ENCODE measurements at regions not wholly inside any gene's neighbourhood (a gene's known extent, or its start where the extent isn't known, plus 50 kb on each side); places are given as distances from the start of the nearest gene placed in this dataset.

DNA sequence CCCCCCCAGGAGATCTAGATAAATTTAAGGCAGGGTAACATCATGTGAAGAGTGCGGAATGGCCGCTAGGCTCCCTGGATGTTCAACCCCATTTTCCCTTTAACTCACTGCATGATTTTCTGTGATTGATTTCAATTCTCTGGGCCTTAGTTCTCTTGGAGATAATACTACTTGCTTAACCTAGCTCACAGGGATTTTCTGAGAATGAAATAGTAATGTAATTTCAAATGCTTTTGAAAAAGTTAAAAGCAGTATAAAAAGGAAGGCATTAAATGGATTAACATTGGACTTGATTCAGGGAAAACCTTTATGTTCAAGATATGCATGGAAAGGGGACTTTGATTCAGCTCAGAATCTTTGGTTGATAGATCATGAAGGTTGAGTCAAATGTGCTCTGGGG, 90.9 kb downstream of the KIF4B start:
- CTCF ChIA-PET: no interaction called here
- FAIRE-seq: no peak
- Histone ChIP-seq H3K9me3 (no peaks in the 10 kb centered on the region), H3K4me1 (no peaks in the 10 kb centered on the region), H3K27ac (no peak overlapping the region), H3K4me3 (no peak overlapping the region), H3K4me2 (no peak overlapping the region)
- no peak for DNase-seq (ENCODE audit: low read depth in 1 of 2, low spot score in 1 of 2)
- no peak for ATAC-seq
- WGBS (ENCODE audit: missing lambda C conversion rate): 69% methylated on average over 2 of the region's 2 CpGs
- POLR2A ChIA-PET: no interaction called here
- TF ChIP-seq EHF (CRISPR knock-in tag; IDR thresholded peaks at IDR 0.05): no peak
- no peak for TF ChIP-seq ESRRA (IDR thresholded peaks at IDR 0.05; ENCODE audit: borderline replicate concordance, low read length)
- no peak for TF ChIP-seq NFE2L2 (conservative IDR thresholded peaks at IDR 0.05; ENCODE audit: low read length)
- no peak for TF ChIP-seq ZC3H11A (IDR thresholded peaks at IDR 0.05)
- TF ChIP-seq KDM5A (IDR thresholded peaks at IDR 0.05): no peak
- TF ChIP-seq HDAC2 (IDR thresholded peaks at IDR 0.05): no peak
- TF ChIP-seq, protein P1, sequence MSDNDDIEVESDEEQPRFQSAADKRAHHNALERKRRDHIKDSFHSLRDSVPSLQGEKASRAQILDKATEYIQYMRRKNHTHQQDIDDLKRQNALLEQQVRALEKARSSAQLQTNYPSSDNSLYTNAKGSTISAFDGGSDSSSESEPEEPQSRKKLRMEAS (IDR thresholded peaks at IDR 0.05): no peak
- TF ChIP-seq CHD4 (IDR thresholded peaks at IDR 0.05; ENCODE audit: borderline replicate concordance): no peak
- no peak for TF ChIP-seq POLR2A (IDR thresholded peaks at IDR 0.05; ENCODE audit: low read length)
- TF ChIP-seq, protein P2, sequence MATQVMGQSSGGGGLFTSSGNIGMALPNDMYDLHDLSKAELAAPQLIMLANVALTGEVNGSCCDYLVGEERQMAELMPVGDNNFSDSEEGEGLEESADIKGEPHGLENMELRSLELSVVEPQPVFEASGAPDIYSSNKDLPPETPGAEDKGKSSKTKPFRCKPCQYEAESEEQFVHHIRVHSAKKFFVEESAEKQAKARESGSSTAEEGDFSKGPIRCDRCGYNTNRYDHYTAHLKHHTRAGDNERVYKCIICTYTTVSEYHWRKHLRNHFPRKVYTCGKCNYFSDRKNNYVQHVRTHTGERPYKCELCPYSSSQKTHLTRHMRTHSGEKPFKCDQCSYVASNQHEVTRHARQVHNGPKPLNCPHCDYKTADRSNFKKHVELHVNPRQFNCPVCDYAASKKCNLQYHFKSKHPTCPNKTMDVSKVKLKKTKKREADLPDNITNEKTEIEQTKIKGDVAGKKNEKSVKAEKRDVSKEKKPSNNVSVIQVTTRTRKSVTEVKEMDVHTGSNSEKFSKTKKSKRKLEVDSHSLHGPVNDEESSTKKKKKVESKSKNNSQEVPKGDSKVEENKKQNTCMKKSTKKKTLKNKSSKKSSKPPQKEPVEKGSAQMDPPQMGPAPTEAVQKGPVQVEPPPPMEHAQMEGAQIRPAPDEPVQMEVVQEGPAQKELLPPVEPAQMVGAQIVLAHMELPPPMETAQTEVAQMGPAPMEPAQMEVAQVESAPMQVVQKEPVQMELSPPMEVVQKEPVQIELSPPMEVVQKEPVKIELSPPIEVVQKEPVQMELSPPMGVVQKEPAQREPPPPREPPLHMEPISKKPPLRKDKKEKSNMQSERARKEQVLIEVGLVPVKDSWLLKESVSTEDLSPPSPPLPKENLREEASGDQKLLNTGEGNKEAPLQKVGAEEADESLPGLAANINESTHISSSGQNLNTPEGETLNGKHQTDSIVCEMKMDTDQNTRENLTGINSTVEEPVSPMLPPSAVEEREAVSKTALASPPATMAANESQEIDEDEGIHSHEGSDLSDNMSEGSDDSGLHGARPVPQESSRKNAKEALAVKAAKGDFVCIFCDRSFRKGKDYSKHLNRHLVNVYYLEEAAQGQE (IDR thresholded peaks at IDR 0.05): no peak
- no peak for TF ChIP-seq KDM1A (IDR thresholded peaks at IDR 0.05; ENCODE audit: low read depth)
- TF ChIP-seq RCOR1 (IDR thresholded peaks at IDR 0.05; ENCODE audit: low read depth, low read length): no peak
- no peak for TF ChIP-seq CBX8 (IDR thresholded peaks at IDR 0.05)
- TF ChIP-seq TP53 (CRISPR knock-in tag; IDR thresholded peaks at IDR 0.05): no peak
- no peak for TF ChIP-seq BHLHE40 (IDR thresholded peaks at IDR 0.05; ENCODE audit: low read depth, low read length)
- no peak for TF ChIP-seq TFCP2L1 (CRISPR knock-in tag; IDR thresholded peaks at IDR 0.05)
- TF ChIP-seq ZFP36 (IDR thresholded peaks at IDR 0.05; ENCODE audit: borderline replicate concordance, partially characterized antibody): no peak
- TF ChIP-seq RAD21 (conservative IDR thresholded peaks at IDR 0.05 in 1 of 2, IDR thresholded peaks at IDR 0.05 in 1 of 2): no peak

DNA sequence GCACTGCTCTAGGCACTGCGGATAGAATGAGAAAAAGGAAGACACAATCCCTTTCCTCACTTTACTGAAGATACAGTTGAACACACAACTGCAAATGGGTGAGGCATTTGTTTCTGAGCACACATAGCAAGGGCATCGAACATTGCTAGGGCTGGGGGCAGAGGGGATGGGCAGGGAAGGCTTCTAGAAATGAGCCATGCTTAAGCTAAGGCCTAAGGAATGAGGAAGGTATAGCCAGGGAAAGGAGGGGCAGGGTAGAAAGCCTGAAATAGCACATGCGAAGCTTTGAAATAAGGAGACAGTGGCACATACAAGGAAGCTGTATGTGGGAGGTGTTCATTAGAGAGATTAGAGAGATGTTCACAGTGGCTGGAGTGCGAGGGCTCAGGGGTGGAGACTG, 92.7 kb downstream of the KIF4B start:
- no peak overlapping the region for H3K4me2 ChIP-seq
- WGBS (ENCODE audit: missing lambda C conversion rate): 67% methylated on average over 4 of the region's 4 CpGs
- CTCF ChIA-PET: no interaction called here
- no peaks in the 10 kb centered on the region for H3K9me3 ChIP-seq
- TF ChIP-seq, protein P3, sequence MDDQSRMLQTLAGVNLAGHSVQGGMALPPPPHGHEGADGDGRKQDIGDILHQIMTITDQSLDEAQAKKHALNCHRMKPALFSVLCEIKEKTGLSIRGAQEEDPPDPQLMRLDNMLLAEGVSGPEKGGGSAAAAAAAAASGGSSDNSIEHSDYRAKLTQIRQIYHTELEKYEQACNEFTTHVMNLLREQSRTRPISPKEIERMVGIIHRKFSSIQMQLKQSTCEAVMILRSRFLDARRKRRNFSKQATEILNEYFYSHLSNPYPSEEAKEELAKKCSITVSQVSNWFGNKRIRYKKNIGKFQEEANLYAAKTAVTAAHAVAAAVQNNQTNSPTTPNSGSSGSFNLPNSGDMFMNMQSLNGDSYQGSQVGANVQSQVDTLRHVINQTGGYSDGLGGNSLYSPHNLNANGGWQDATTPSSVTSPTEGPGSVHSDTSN (IDR thresholded peaks at IDR 0.05): no peak
- no peak for TF ChIP-seq POLR2AphosphoS2 (conservative IDR thresholded peaks at IDR 0.05; ENCODE audit: low read length)
- TF ChIP-seq JUN (IDR thresholded peaks at IDR 0.05): no peak
- no peak for TF ChIP-seq FOSB (CRISPR knock-in tag; IDR thresholded peaks at IDR 0.05)
- no peak for TF ChIP-seq HOXB13 (CRISPR knock-in tag; IDR thresholded peaks at IDR 0.05; ENCODE audit: low read depth)
- no peak for TF ChIP-seq TFCP2L1 (CRISPR knock-in tag; IDR thresholded peaks at IDR 0.05)
- TF ChIP-seq CHD4 (IDR thresholded peaks at IDR 0.05; ENCODE audit: borderline replicate concordance): no peak
- no peak for TF ChIP-seq EHMT2 (IDR thresholded peaks at IDR 0.05; ENCODE audit: low read depth)
- TF ChIP-seq CBX8 (IDR thresholded peaks at IDR 0.05): no peak
- no peak overlapping the region for H3K4me3 ChIP-seq
- no peak for FAIRE-seq
- no peaks in the 10 kb centered on the region for H3K4me1 ChIP-seq
- ATAC-seq: no peak
- no peak overlapping the region for H3K27ac ChIP-seq
- DNase-seq (ENCODE audit: low read depth in 1 of 2, low spot score in 1 of 2): no peak
- POLR2A ChIA-PET: no interaction called here

All from A549 (cell line).